ENCODE measurements at regions not wholly inside any gene's neighbourhood (a gene's known extent, or its start where the extent isn't known, plus 50 kb on each side); places are given as distances from the start of the nearest gene placed in this dataset.

GRCh38 chr1:244197851-244198375 is 146.8 kb downstream of the ZBTB18 start:
- DNase-seq = no peak

- no peak for DNase-seq
Measured at GRCh38 chr1:244199902-244200301, 148.8 kb downstream of the ZBTB18 start.

- no peak for DNase-seq
Measured at GRCh38 chr1:244200596-244200995, 149.5 kb downstream of the ZBTB18 start.

GRCh38 chr1:244201750-244202149 is 150.7 kb downstream of the ZBTB18 start:
- DNase-seq = no peak

GRCh38 chr1:244204004-244204403 is 152.9 kb downstream of the ZBTB18 start:
- no peak for DNase-seq

- DNase-seq = no peak
Measured at GRCh38 chr1:244205171-244205570, 154.1 kb downstream of the ZBTB18 start.

- no peak for DNase-seq
Measured at GRCh38 chr1:244205906-244206305, 154.8 kb downstream of the ZBTB18 start.

- no peak for DNase-seq
Measured at GRCh38 chr1:244207042-244207934, 156.2 kb downstream of the ZBTB18 start.

GRCh38 chr1:244207935-244208244 is 156.8 kb downstream of the ZBTB18 start:
- DNase-seq = no peak

- no peak for DNase-seq
Measured at GRCh38 chr1:244209955-244210354, 158.9 kb downstream of the ZBTB18 start.

GRCh38 chr1:244210884-244211558 is 159.9 kb downstream of the ZBTB18 start:
- no peak for DNase-seq

GRCh38 chr1:244211559-244211944 is 160.5 kb downstream of the ZBTB18 start:
- DNase-seq = no peak

GRCh38 chr1:244212219-244212618 is 161.1 kb downstream of the ZBTB18 start:
- no peak for DNase-seq

- DNase-seq = no peak
Measured at GRCh38 chr1:244212797-244213475, 161.9 kb downstream of the ZBTB18 start.

GRCh38 chr1:244214009-244214967 is 163.2 kb downstream of the ZBTB18 start:
- DNase-seq = no peak

GRCh38 chr1:244216836-244217235 is 165.8 kb downstream of the ZBTB18 start:
- DNase-seq = no peak

- DNase-seq = no peak
Measured at GRCh38 chr1:244217711-244218110, 166.6 kb downstream of the ZBTB18 start.

GRCh38 chr1:244218220-244218619 is 167.1 kb downstream of the ZBTB18 start:
- DNase-seq = no peak

- no peak for DNase-seq
Measured at GRCh38 chr1:244219149-244219548, 168.1 kb downstream of the ZBTB18 start.

- DNase-seq = no peak
Measured at GRCh38 chr1:244219802-244220201, 168.7 kb downstream of the ZBTB18 start.

- no peak for DNase-seq
Measured at GRCh38 chr1:244220410-244220809, 169.3 kb downstream of the ZBTB18 start.

- no peak for DNase-seq
Measured at GRCh38 chr1:244221991-244222390, 170.9 kb downstream of the ZBTB18 start.
